Glutamatergic neuron (in vitro differentiated cells): ENCODE measurements at regions not wholly inside any gene's neighbourhood (a gene's known extent, or its start where the extent isn't known, plus 50 kb on each side); places are given as distances from the start of the nearest gene placed in this dataset.
"Not testable (repeated sequence)": the region's sequence is repeated elsewhere in the genome, so short reads cannot be mapped to it uniquely, and the experiment has no call there.

Experiments
- DNase-seq: peaks from one replicate; pipeline ENCODE4 v3.0.0; 2022
- H3K27ac Mint-ChIP-seq: one replicate; pipeline ENCODE4 v1.8.0; 2020; ENCODE audit warnings: mild to moderate bottlenecking, mixed read lengths, inconsistent platforms; ENCODE audit not compliant: unreplicated experiment
- H3K27me3 Mint-ChIP-seq: one replicate; pipeline ENCODE4 v1.8.0; 2020; ENCODE audit warnings: mild to moderate bottlenecking, moderate library complexity, mixed read lengths, inconsistent platforms; ENCODE audit not compliant: unreplicated experiment
- H3K36me3 Mint-ChIP-seq: one replicate; pipeline ENCODE4 v1.8.0; 2020; ENCODE audit warnings: mild to moderate bottlenecking, mixed read lengths, inconsistent platforms; ENCODE audit not compliant: unreplicated experiment
- H3K4me1 Mint-ChIP-seq: one replicate; pipeline ENCODE4 v1.8.0; 2020; ENCODE audit warnings: mild to moderate bottlenecking, low read depth, mixed read lengths, inconsistent platforms; ENCODE audit not compliant: unreplicated experiment
- H3K4me3 Mint-ChIP-seq: one replicate; pipeline ENCODE4 v1.8.0; 2020; ENCODE audit warnings: mild to moderate bottlenecking, mixed read lengths, inconsistent platforms; ENCODE audit not compliant: unreplicated experiment
- H3K9me3 Mint-ChIP-seq: one replicate; pipeline ENCODE4 v1.8.0; 2020; ENCODE audit warnings: mild to moderate bottlenecking, moderate library complexity, mixed read lengths, inconsistent platforms; ENCODE audit not compliant: unreplicated experiment
- TF ChIP-seq, protein P1 (sequence below): fragments of 200-600 bp; sonication (generic); IDR thresholded peaks from one replicate; pipeline ENCODE4 v1.5.0; 2021; ENCODE audit not compliant: partially characterized antibody, unreplicated experiment

GRCh38 chr11:37141707-37142106 lies 543.7 kb upstream of the RAG2 start:
- no peak for DNase-seq
- no peak overlapping the region for H3K27ac Mint-ChIP-seq
- peaks cover 6% of the 10 kb centered on the region for H3K36me3 Mint-ChIP-seq
- TF ChIP-seq, protein P1, sequence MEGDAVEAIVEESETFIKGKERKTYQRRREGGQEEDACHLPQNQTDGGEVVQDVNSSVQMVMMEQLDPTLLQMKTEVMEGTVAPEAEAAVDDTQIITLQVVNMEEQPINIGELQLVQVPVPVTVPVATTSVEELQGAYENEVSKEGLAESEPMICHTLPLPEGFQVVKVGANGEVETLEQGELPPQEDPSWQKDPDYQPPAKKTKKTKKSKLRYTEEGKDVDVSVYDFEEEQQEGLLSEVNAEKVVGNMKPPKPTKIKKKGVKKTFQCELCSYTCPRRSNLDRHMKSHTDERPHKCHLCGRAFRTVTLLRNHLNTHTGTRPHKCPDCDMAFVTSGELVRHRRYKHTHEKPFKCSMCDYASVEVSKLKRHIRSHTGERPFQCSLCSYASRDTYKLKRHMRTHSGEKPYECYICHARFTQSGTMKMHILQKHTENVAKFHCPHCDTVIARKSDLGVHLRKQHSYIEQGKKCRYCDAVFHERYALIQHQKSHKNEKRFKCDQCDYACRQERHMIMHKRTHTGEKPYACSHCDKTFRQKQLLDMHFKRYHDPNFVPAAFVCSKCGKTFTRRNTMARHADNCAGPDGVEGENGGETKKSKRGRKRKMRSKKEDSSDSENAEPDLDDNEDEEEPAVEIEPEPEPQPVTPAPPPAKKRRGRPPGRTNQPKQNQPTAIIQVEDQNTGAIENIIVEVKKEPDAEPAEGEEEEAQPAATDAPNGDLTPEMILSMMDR = no peak
- H3K9me3 Mint-ChIP-seq = no peaks in the 10 kb centered on the region
- no peaks in the 10 kb centered on the region for H3K27me3 Mint-ChIP-seq
- H3K4me1 Mint-ChIP-seq = no peaks in the 10 kb centered on the region
- H3K4me3 Mint-ChIP-seq = no peak overlapping the region

DNA sequence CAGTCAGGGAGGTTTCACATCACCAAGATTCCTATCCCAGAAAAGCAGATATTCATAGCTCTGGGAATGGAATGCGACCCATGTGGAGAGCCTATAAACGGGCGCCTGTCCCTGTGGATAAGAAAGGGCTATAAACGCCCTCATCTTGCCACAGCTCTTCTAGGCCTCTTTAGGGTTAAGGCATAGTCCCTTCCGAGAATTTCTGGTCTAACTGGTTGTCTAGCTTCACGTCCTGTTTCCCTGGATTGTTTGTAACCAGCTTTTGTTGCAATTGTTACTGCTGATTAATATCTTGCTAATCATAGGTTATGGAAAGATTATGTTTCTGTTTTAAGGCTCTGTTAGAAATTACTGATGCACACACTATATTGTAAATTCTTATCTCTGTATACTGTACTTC lies 537.6 kb upstream of the RAG2 start:
- H3K4me3 Mint-ChIP-seq, H3K27me3 Mint-ChIP-seq, H3K4me1 Mint-ChIP-seq, H3K27ac Mint-ChIP-seq, H3K9me3 Mint-ChIP-seq, DNase-seq: not testable (repeated sequence)
- H3K36me3 Mint-ChIP-seq = peaks cover 14% of the 10 kb centered on the region

- Mint-ChIP-seq H3K9me3 (peaks cover 4% of the 10 kb centered on the region), H3K27ac (no peak overlapping the region), H3K4me1 (no peaks in the 10 kb centered on the region), H3K36me3 (peaks cover 20% of the 10 kb centered on the region), H3K4me3 (no peak overlapping the region), H3K27me3 (peaks cover 1% of the 10 kb centered on the region)
- no peak for DNase-seq
- TF ChIP-seq, protein P1 = no peak
Measured at GRCh38 chr11:37134637-37135036, 536.6 kb upstream of the RAG2 start.

DNA sequence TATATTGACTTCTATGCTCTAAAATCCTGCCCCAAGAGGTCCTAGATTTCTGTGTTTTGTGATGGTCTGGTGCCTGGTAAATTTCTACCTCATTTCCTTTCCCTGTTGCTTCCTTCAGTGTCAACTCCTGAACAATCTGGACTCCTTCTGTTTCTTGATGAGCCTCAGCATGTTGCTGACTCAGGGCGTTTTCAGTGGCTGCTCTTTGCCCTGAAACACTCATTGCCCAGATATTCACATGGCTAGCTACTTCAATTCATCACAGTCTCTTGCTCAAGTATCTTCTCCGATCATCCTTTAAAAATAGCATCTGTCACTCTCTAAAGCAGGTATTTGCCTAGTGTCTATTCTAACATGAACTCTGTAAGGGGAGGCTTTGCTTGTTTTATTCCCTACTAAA lies 526.3 kb upstream of the RAG2 start:
- TF ChIP-seq, protein P1 = no peak
- Mint-ChIP-seq H3K27ac (no peak overlapping the region), H3K27me3 (no peaks in the 10 kb centered on the region), H3K4me1 (peaks cover 12% of the 10 kb centered on the region), H3K4me3 (no peak overlapping the region), H3K9me3 (no peaks in the 10 kb centered on the region), H3K36me3 (peaks cover 3% of the 10 kb centered on the region)
- no peak for DNase-seq

DNA sequence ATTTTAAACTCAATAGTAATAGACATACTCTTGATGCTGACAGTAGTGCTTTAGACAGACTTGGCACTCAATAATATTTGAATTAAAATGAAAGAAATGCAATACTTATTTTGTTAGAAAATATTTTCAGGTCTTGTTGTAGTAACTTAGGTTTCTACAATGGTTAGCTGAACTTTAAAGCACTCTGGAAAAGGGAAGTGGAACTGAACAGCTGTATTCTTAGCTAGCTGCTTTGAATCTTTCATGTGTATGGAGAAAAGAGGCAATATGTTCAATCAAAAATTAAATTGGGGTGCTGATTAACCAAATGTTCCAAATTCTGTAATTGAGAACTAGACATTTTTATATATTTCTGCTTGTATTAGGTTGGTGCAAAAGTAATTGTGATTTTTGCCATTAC lies 517.9 kb upstream of the RAG2 start:
- Mint-ChIP-seq H3K4me3 (no peak overlapping the region), H3K4me1 (peaks cover 6% of the 10 kb centered on the region), H3K9me3 (peaks cover 1% of the 10 kb centered on the region), H3K27ac (no peak overlapping the region), H3K36me3 (no peaks in the 10 kb centered on the region), H3K27me3 (peaks cover 2% of the 10 kb centered on the region)
- TF ChIP-seq, protein P1 = no peak
- no peak for DNase-seq

- H3K36me3 Mint-ChIP-seq = no peaks in the 10 kb centered on the region
- peaks cover 22% of the 10 kb centered on the region for H3K4me1 Mint-ChIP-seq
- DNase-seq = no peak
- peak overlapping the region; percentile 20 for H3K27ac Mint-ChIP-seq
- peaks cover 2% of the 10 kb centered on the region for H3K27me3 Mint-ChIP-seq
- TF ChIP-seq, protein P1 = no peak
- H3K4me3 Mint-ChIP-seq = no peak overlapping the region
- H3K9me3 Mint-ChIP-seq = peaks cover 11% of the 10 kb centered on the region
Measured at GRCh38 chr11:37110385-37110784, 512.3 kb upstream of the RAG2 start.
